ENCODE measurements at regions not wholly inside any gene's neighbourhood (a gene's known extent, or its start where the extent isn't known, plus 50 kb on each side); places are given as distances from the start of the nearest gene placed in this dataset.
A peak's percentile ranks its signal among the peaks of the same experiment; 100 is the strongest.

- TF ChIP-seq ZBTB7A (IDR thresholded peaks at IDR 0.05; ENCODE audit: low read depth) = no peak
- no peak for TF ChIP-seq RAD21 (IDR thresholded peaks at IDR 0.05; ENCODE audit: low read depth)
- no peak for TF ChIP-seq CEBPB (IDR thresholded peaks at IDR 0.05)
- no peak for TF ChIP-seq TAF1 (IDR thresholded peaks at IDR 0.05; ENCODE audit: low read depth)
- TF ChIP-seq USF1 (IDR thresholded peaks at IDR 0.05) = no peak
- no peak for TF ChIP-seq TCF12 (IDR thresholded peaks at IDR 0.05; ENCODE audit: low read depth)
- TF ChIP-seq, protein P1, sequence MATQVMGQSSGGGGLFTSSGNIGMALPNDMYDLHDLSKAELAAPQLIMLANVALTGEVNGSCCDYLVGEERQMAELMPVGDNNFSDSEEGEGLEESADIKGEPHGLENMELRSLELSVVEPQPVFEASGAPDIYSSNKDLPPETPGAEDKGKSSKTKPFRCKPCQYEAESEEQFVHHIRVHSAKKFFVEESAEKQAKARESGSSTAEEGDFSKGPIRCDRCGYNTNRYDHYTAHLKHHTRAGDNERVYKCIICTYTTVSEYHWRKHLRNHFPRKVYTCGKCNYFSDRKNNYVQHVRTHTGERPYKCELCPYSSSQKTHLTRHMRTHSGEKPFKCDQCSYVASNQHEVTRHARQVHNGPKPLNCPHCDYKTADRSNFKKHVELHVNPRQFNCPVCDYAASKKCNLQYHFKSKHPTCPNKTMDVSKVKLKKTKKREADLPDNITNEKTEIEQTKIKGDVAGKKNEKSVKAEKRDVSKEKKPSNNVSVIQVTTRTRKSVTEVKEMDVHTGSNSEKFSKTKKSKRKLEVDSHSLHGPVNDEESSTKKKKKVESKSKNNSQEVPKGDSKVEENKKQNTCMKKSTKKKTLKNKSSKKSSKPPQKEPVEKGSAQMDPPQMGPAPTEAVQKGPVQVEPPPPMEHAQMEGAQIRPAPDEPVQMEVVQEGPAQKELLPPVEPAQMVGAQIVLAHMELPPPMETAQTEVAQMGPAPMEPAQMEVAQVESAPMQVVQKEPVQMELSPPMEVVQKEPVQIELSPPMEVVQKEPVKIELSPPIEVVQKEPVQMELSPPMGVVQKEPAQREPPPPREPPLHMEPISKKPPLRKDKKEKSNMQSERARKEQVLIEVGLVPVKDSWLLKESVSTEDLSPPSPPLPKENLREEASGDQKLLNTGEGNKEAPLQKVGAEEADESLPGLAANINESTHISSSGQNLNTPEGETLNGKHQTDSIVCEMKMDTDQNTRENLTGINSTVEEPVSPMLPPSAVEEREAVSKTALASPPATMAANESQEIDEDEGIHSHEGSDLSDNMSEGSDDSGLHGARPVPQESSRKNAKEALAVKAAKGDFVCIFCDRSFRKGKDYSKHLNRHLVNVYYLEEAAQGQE (IDR thresholded peaks at IDR 0.05; ENCODE audit: low read depth) = no peak
- no peak for TF ChIP-seq NFIC (IDR thresholded peaks at IDR 0.05)
- TF ChIP-seq FOXM1 (IDR thresholded peaks at IDR 0.05; ENCODE audit: borderline replicate concordance, low read depth) = no peak
- no peak for TF ChIP-seq YY1 (IDR thresholded peaks at IDR 0.05; ENCODE audit: low read depth)
- TF ChIP-seq EGR1 (IDR thresholded peaks at IDR 0.05) = no peak
These were observed 370.0 kb downstream of the KCNJ2 start for GRCh38 chr17:70539132-70539924.

GRCh38 chr17:70542876-70543275 lies 373.5 kb downstream of the KCNJ2 start:
- TF ChIP-seq CREB1 (IDR thresholded peaks at IDR 0.05; ENCODE audit: low read depth) = no peak
- TF ChIP-seq CEBPB (IDR thresholded peaks at IDR 0.05) = no peak
- TF ChIP-seq TAF1 (IDR thresholded peaks at IDR 0.05; ENCODE audit: low read depth) = no peak
- no peak for TF ChIP-seq USF1 (IDR thresholded peaks at IDR 0.05)
- no peak for TF ChIP-seq FOXM1 (IDR thresholded peaks at IDR 0.05; ENCODE audit: borderline replicate concordance, low read depth)
- TF ChIP-seq YY1 (IDR thresholded peaks at IDR 0.05; ENCODE audit: low read depth) = no peak
- TF ChIP-seq NFIC (IDR thresholded peaks at IDR 0.05) = no peak
- no peak for TF ChIP-seq MAX (IDR thresholded peaks at IDR 0.05)
- no peak for TF ChIP-seq RAD21 (IDR thresholded peaks at IDR 0.05; ENCODE audit: low read depth)
- TF ChIP-seq ZBTB7A (IDR thresholded peaks at IDR 0.05; ENCODE audit: low read depth) = no peak
- no peak for TF ChIP-seq TEAD4 (IDR thresholded peaks at IDR 0.05)
- no peak for TF ChIP-seq EGR1 (IDR thresholded peaks at IDR 0.05)
- TF ChIP-seq, protein P1 (IDR thresholded peaks at IDR 0.05; ENCODE audit: low read depth) = no peak
- TF ChIP-seq EP300 (IDR thresholded peaks at IDR 0.05; ENCODE audit: borderline replicate concordance) = no peak
- TF ChIP-seq TCF12 (IDR thresholded peaks at IDR 0.05; ENCODE audit: low read depth) = no peak

DNA sequence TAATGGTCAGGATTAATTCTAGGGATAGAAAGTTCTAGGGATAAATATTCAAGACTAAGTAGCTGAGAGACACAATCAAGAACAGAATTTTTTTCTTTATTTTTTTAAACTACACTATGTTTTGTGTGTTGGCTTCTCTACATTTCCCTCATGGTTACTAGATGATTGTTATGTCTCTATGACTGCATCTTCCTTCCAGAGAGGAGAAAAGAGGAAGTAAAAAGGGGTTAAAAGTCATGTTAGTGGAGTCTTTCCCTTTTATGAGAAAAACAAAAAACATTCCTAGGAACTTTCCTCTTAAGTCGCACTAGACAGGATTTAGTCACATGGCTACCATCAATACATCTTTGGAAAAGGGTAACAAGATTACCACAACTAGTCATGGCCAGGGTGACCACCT lies 375.0 kb downstream of the KCNJ2 start:
- TF ChIP-seq CEBPB (IDR thresholded peaks at IDR 0.05) = no peak
- no peak for TF ChIP-seq TAF1 (IDR thresholded peaks at IDR 0.05; ENCODE audit: low read depth)
- no peak for TF ChIP-seq NFIC (IDR thresholded peaks at IDR 0.05)
- TF ChIP-seq RAD21 (IDR thresholded peaks at IDR 0.05; ENCODE audit: low read depth) = no peak
- no peak for TF ChIP-seq FOXM1 (IDR thresholded peaks at IDR 0.05; ENCODE audit: borderline replicate concordance, low read depth)
- TF ChIP-seq EP300 (IDR thresholded peaks at IDR 0.05; ENCODE audit: borderline replicate concordance) = no peak
- no peak for TF ChIP-seq YY1 (IDR thresholded peaks at IDR 0.05; ENCODE audit: low read depth)
- TF ChIP-seq USF1 (IDR thresholded peaks at IDR 0.05) = no peak
- no peak for TF ChIP-seq ZBTB7A (IDR thresholded peaks at IDR 0.05; ENCODE audit: low read depth)
- TF ChIP-seq TEAD4 (IDR thresholded peaks at IDR 0.05) = no peak
- TF ChIP-seq MAX (IDR thresholded peaks at IDR 0.05) = no peak

DNA sequence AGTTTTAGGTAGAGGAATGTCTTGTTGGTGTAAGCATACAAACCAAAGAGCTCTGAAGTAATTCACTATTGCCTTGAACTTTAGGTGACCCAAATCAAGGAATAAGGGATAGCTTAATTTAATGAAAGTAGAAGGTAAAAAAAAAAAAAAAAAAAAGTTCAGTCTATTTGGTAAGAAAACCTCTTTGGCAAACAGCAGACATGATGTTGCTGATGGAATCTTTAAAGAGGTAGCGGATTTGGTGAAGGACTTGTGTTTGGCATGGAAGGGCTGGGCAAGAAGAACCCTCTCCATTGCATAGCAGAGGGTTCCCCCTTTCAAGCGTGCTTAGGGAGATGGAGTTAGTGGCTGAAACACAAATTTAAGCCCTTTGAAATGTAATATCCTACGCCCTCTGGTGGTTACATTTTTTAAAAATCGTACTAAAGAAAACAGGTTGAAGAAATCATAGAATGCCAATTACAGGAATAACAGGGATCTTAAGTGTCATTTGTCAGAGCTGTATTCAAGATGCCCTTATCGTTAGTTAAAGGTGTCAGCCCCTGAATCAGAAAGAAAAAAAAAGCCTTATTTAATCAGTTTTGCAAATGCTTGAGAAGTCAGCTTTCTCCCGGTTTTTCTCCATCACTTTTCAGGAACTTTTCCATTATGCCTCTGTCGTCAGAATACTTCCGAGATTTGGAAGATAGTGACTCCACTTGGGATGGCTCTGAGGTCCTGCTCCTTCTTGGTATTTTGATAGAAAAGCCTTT lies 383.1 kb downstream of the KCNJ2 start:
- TF ChIP-seq RAD21 (IDR thresholded peaks at IDR 0.05; ENCODE audit: low read depth) = peak; percentile 70
- no peak for TF ChIP-seq EGR1 (IDR thresholded peaks at IDR 0.05)
- TF ChIP-seq USF1 (IDR thresholded peaks at IDR 0.05) = no peak
